Naive B cell (primary cell): ENCODE measurements at regions not wholly inside any gene's neighbourhood (a gene's known extent, or its start where the extent isn't known, plus 50 kb on each side); places are given as distances from the start of the nearest gene placed in this dataset.
A peak's percentile ranks its signal among the peaks of the same experiment; 100 is the strongest.

ENCODE experiments used
- ATAC-seq, 2 donors: fragments of 150-1000 bp; cut with Tn5 transposase; 2 replicates each; pipeline ENCODE4 v1.10.0; 2021; ENCODE audit warnings: low read depth in 2 of 2, mild to moderate bottlenecking in 2 of 2, moderate library complexity in 2 of 2
- DNase-seq: peaks from one replicate; pipeline ENCODE4 v3.0.0; 2022
- H3K27ac Mint-ChIP-seq, 6 donors: one replicate each; pipeline ENCODE4 v1.8.0; 2020 to 2022; ENCODE audit warnings: mild to moderate bottlenecking in 6 of 6, mixed read lengths in 6 of 6, moderate library complexity in 5 of 6, inconsistent platforms in 2 of 6
- H3K27me3 Mint-ChIP-seq, 3 donors: one replicate each; pipeline ENCODE4 v1.8.0; 2021 to 2022; ENCODE audit warnings: mixed read lengths in 3 of 3, mild to moderate bottlenecking in 1 of 3
- H3K36me3 Mint-ChIP-seq, 2 donors: one replicate each; pipeline ENCODE4 v1.8.0; 2020 to 2022; ENCODE audit warnings: mixed read lengths in 2 of 2, inconsistent platforms in 1 of 2, mild to moderate bottlenecking in 1 of 2
- H3K4me1 Mint-ChIP-seq, 3 donors: one replicate each; pipeline ENCODE4 v1.8.0; 2020 to 2022; ENCODE audit warnings: mixed read lengths in 3 of 3, inconsistent platforms in 1 of 3, mild to moderate bottlenecking in 1 of 3, moderate library complexity in 1 of 3
- H3K4me3 Mint-ChIP-seq, 8 donors: one replicate each; pipeline ENCODE4 v1.8.0; 2020 to 2022; ENCODE audit warnings: mild to moderate bottlenecking in 8 of 8, mixed read lengths in 8 of 8, moderate library complexity in 8 of 8, inconsistent platforms in 2 of 8
- H3K9me3 Mint-ChIP-seq, 7 donors: one replicate each; pipeline ENCODE4 v1.8.0; 2020 to 2022; ENCODE audit warnings: mixed read lengths in 7 of 7, mild to moderate bottlenecking in 5 of 7, inconsistent platforms in 2 of 7, moderate library complexity in 1 of 7

- no peak overlapping the region for H3K4me3 Mint-ChIP-seq
- H3K27me3 Mint-ChIP-seq: no peaks in the 10 kb centered on the region
- no peak overlapping the region for H3K27ac Mint-ChIP-seq
- H3K4me1 Mint-ChIP-seq: peaks cover 0 to 2% (median 0%) of the 10 kb centered on the region in 3 donors
- DNase-seq (no peak), ATAC-seq (no peak)
- no peaks in the 10 kb centered on the region for H3K9me3 Mint-ChIP-seq
- H3K36me3 Mint-ChIP-seq: no peaks in the 10 kb centered on the region
Observed at GRCh38 chr10:89090756-89091445, 100.3 kb downstream of the FAS start.

GRCh38 chr10:89086801-89087521 lies 96.4 kb downstream of the FAS start:
- H3K27ac Mint-ChIP-seq: no peak overlapping the region
- DNase-seq: no peak

DNA sequence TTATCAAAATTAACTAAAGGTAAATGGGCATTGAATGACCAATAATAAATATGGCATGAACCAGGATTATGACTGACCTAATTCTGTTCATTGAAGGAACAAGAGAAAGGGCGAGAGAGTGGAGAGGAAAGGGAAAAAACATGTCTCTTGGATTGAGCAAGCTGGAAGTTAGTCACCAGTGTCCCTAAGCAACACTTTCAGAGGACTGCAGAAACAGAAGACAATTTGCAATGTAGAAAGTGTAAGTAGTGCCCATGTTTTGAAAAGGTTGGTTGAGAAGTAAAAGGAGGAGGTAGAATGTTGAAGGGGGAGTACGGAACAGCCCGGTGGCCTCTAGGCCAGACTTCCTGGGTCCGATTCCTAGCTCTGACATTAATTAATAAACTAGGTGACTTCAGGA lies 94.6 kb downstream of the FAS start:
- H3K36me3 Mint-ChIP-seq: no peaks in the 10 kb centered on the region
- H3K27me3 Mint-ChIP-seq: no peaks in the 10 kb centered on the region
- no peak overlapping the region for H3K4me3 Mint-ChIP-seq
- no peak overlapping the region for H3K27ac Mint-ChIP-seq
- H3K4me1 Mint-ChIP-seq: peaks cover 0 to 5% (median 1%) of the 10 kb centered on the region in 3 donors
- ATAC-seq (no peak), DNase-seq (no peak)
- H3K9me3 Mint-ChIP-seq: no peaks in the 10 kb centered on the region

More at GRCh38 chr10:89086801-89087521, 96.4 kb downstream of the FAS start:
- Mint-ChIP-seq H3K9me3 (no peaks in the 10 kb centered on the region), H3K36me3 (no peaks in the 10 kb centered on the region), H3K27me3 (no peaks in the 10 kb centered on the region), H3K4me3 (peak overlapping the region in 1 of 8 donors; percentile 7), H3K4me1 (peaks cover 0 to 5% (median 0%) of the 10 kb centered on the region in 3 donors)
- ATAC-seq: no peak

- Mint-ChIP-seq H3K4me1 (peaks cover 4 to 12% (median 10%) of the 10 kb centered on the region in 3 donors), H3K27me3 (no peaks in the 10 kb centered on the region), H3K36me3 (no peaks in the 10 kb centered on the region), H3K9me3 (no peaks in the 10 kb centered on the region), H3K4me3 (no peak overlapping the region), H3K27ac (no peak overlapping the region)
- ATAC-seq (no peak), DNase-seq (no peak)
Observed at GRCh38 chr10:89082086-89082485, 91.5 kb downstream of the FAS start.

GRCh38 chr10:89080660-89081059 lies 90.1 kb downstream of the FAS start:
- Mint-ChIP-seq H3K27me3 (no peaks in the 10 kb centered on the region), H3K9me3 (no peaks in the 10 kb centered on the region), H3K36me3 (no peaks in the 10 kb centered on the region), H3K4me3 (no peak overlapping the region), H3K27ac (peak overlapping the region in 1 of 6 donors; percentile 9), H3K4me1 (peaks cover 4 to 10% (median 10%) of the 10 kb centered on the region in 3 donors)
- DNase-seq (no peak), ATAC-seq (no peak)

DNA sequence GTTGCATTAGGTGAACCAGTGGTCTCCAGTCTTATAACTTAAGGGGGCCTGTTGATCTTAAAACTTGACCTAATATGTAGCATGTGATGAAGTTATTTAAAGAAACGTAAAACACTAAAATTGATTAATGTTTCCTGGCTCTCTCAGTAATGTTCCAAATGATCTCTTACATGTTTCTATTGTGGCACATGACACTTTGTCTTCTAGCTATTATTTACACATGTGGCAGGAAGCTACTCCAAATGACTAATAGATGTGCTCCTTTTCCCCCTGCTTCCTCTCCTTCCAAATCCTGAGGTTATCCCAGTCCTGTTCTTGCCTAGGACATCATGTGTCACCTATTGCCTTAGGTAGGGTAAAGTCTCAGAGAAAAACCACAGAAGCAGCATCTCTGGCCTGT lies 89.4 kb downstream of the FAS start:
- H3K27ac Mint-ChIP-seq: no peak overlapping the region
- no peaks in the 10 kb centered on the region for H3K27me3 Mint-ChIP-seq
- ATAC-seq: no peak
- H3K9me3 Mint-ChIP-seq: no peaks in the 10 kb centered on the region
- no peaks in the 10 kb centered on the region for H3K36me3 Mint-ChIP-seq
- peaks cover 4 to 10% (median 10%) of the 10 kb centered on the region in 3 donors for H3K4me1 Mint-ChIP-seq
- H3K4me3 Mint-ChIP-seq: no peak overlapping the region
- DNase-seq: no peak

- Mint-ChIP-seq H3K27me3 (no peaks in the 10 kb centered on the region), H3K36me3 (no peaks in the 10 kb centered on the region), H3K9me3 (no peaks in the 10 kb centered on the region), H3K27ac (no peak overlapping the region), H3K4me3 (no peak overlapping the region), H3K4me1 (peaks cover 4 to 10% (median 9%) of the 10 kb centered on the region in 3 donors)
- DNase-seq (no peak), ATAC-seq (no peak)
Observed at GRCh38 chr10:89078724-89079672, 88.4 kb downstream of the FAS start.

DNA sequence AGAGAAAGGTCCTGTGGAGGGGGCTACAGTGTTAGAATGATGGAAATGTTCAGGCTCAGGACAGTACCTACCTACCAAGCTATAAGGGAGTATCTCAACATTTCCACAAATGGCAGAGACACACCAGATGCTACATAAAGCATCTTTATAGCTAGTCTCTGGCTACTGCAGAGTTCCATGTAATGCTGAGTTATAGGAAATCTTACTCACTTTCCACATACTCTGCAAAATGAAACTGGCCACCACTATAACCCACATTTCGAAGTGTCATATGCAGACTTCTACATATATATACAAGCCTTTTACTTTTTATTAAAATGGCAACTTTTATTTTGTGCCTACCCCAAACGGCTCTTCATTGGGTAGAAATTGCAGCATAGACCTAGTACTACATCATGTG lies 85.5 kb downstream of the FAS start:
- Mint-ChIP-seq H3K9me3 (no peaks in the 10 kb centered on the region), H3K36me3 (no peaks in the 10 kb centered on the region), H3K27me3 (no peaks in the 10 kb centered on the region), H3K4me1 (peaks cover 4 to 10% (median 8%) of the 10 kb centered on the region in 3 donors), H3K4me3 (no peak overlapping the region), H3K27ac (no peak overlapping the region)
- ATAC-seq (no peak), DNase-seq (no peak)

GRCh38 chr10:89075631-89076030 lies 85.0 kb downstream of the FAS start:
- H3K9me3 Mint-ChIP-seq: no peaks in the 10 kb centered on the region
- DNase-seq (no peak), ATAC-seq (no peak)
- H3K27me3 Mint-ChIP-seq: no peaks in the 10 kb centered on the region
- no peak overlapping the region for H3K4me3 Mint-ChIP-seq
- no peak overlapping the region for H3K27ac Mint-ChIP-seq
- no peaks in the 10 kb centered on the region for H3K36me3 Mint-ChIP-seq
- peaks cover 4 to 10% (median 8%) of the 10 kb centered on the region in 3 donors for H3K4me1 Mint-ChIP-seq

DNA sequence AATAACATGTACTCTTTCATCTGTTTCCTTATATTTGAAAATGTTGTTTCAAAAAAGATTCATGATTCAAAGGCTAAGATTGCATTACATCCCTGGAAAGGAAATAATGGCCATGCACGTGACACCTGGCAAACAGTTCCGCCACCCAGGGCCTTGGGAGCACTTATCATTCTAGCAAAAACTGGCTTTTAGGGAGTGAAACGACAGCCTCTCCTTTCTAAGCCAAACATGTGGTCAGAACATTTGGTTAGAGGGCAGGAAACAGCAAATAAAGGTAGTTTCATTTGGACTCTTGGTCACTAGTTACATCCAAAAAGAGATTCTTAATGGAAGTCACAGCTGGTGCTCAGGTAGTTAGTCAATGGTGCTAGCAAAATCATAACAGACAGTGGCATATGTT lies 83.5 kb downstream of the FAS start:
- Mint-ChIP-seq H3K27ac (no peak overlapping the region), H3K36me3 (no peaks in the 10 kb centered on the region), H3K27me3 (no peaks in the 10 kb centered on the region), H3K4me1 (peaks cover 0 to 6% (median 5%) of the 10 kb centered on the region in 3 donors), H3K9me3 (no peaks in the 10 kb centered on the region), H3K4me3 (no peak overlapping the region)
- DNase-seq (no peak), ATAC-seq (no peak)

DNA sequence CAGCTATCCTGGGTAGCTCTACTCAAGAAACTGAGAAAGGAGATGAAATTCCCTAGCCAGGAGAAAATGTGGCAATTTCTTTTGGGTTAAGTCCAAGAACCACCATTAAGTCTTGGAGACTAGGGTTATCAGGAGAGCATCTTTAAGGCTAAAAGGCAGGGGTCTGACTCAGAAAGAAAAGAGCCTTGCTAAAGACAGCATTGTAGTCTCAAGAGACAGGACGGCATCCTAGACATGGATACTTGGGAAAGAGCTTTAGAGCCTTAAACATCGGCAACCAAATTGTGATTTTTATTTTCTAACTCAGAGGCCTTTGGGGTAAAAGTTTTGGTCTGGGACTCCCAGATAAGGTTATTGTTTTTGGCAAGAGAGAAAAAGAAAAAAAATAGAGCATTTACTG lies 83.1 kb downstream of the FAS start:
- Mint-ChIP-seq H3K4me3 (no peak overlapping the region), H3K27ac (no peak overlapping the region), H3K36me3 (no peaks in the 10 kb centered on the region), H3K4me1 (peaks cover 0 to 2% (median 1%) of the 10 kb centered on the region in 3 donors), H3K27me3 (no peaks in the 10 kb centered on the region), H3K9me3 (no peaks in the 10 kb centered on the region)
- no peak for DNase-seq
- ATAC-seq: no peak

- peaks cover 0 to 8% (median 0%) of the 10 kb centered on the region in 3 donors for H3K27me3 Mint-ChIP-seq
- no peaks in the 10 kb centered on the region for H3K36me3 Mint-ChIP-seq
- ATAC-seq: no peak
- no peaks in the 10 kb centered on the region for H3K4me1 Mint-ChIP-seq
- H3K4me3 Mint-ChIP-seq: no peak overlapping the region
- no peaks in the 10 kb centered on the region for H3K9me3 Mint-ChIP-seq
- H3K27ac Mint-ChIP-seq: no peak overlapping the region
- DNase-seq: no peak
Observed at GRCh38 chr10:89069589-89069988, 79.0 kb downstream of the FAS start.
